ENCODE measurements at regions not wholly inside any gene's neighbourhood (a gene's known extent, or its start where the extent isn't known, plus 50 kb on each side); places are given as distances from the start of the nearest gene placed in this dataset.

- TF ChIP-seq POLR2A (IDR thresholded peaks at IDR 0.05), result no peak
- TF ChIP-seq CTCF (IDR thresholded peaks at IDR 0.05), result no peak
Measured at GRCh38 chr21:35624901-35625300, 435.4 kb downstream of the SETD4 start.
